ENCODE measurements at regions not wholly inside any gene's neighbourhood (a gene's known extent, or its start where the extent isn't known, plus 50 kb on each side); places are given as distances from the start of the nearest gene placed in this dataset.
"Not testable (repeated sequence)": the region's sequence is repeated elsewhere in the genome, so short reads cannot be mapped to it uniquely, and the experiment has no call there.

DNA sequence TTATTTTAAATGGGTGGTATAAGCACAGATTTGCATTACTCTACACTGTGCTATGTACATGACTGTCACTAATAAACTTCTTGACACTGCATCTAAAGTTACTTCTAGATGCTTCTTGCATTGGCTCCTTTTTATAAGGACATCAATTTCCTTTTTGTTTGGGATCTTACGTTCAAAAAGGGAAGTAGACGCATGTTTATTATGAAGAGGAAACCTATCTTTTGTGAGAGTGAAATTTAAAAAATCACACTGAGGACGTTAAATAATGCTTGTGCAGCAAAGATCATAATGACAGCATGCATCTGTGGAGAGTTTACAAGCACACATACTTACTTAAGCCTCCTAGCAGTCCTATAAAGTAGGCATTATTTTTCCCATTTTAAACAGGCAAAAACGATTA lies 479.5 kb downstream of the CD83 start:
- TF ChIP-seq, protein P1, sequence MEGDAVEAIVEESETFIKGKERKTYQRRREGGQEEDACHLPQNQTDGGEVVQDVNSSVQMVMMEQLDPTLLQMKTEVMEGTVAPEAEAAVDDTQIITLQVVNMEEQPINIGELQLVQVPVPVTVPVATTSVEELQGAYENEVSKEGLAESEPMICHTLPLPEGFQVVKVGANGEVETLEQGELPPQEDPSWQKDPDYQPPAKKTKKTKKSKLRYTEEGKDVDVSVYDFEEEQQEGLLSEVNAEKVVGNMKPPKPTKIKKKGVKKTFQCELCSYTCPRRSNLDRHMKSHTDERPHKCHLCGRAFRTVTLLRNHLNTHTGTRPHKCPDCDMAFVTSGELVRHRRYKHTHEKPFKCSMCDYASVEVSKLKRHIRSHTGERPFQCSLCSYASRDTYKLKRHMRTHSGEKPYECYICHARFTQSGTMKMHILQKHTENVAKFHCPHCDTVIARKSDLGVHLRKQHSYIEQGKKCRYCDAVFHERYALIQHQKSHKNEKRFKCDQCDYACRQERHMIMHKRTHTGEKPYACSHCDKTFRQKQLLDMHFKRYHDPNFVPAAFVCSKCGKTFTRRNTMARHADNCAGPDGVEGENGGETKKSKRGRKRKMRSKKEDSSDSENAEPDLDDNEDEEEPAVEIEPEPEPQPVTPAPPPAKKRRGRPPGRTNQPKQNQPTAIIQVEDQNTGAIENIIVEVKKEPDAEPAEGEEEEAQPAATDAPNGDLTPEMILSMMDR (IDR thresholded peaks at IDR 0.05) = no peak
- H3K36me3 ChIP-seq = no peaks in the 10 kb centered on the region
- H3K4me3 ChIP-seq = no peak overlapping the region
- peaks cover 0 to 5% of the 10 kb centered on the region in 2 donors for H3K9me3 ChIP-seq
- H3K27ac ChIP-seq = no peak overlapping the region
- no peak for DNase-seq (ENCODE audit: low spot score)
- no peaks in the 10 kb centered on the region for H3K27me3 ChIP-seq
- H3K4me1 ChIP-seq = no peaks in the 10 kb centered on the region

DNA sequence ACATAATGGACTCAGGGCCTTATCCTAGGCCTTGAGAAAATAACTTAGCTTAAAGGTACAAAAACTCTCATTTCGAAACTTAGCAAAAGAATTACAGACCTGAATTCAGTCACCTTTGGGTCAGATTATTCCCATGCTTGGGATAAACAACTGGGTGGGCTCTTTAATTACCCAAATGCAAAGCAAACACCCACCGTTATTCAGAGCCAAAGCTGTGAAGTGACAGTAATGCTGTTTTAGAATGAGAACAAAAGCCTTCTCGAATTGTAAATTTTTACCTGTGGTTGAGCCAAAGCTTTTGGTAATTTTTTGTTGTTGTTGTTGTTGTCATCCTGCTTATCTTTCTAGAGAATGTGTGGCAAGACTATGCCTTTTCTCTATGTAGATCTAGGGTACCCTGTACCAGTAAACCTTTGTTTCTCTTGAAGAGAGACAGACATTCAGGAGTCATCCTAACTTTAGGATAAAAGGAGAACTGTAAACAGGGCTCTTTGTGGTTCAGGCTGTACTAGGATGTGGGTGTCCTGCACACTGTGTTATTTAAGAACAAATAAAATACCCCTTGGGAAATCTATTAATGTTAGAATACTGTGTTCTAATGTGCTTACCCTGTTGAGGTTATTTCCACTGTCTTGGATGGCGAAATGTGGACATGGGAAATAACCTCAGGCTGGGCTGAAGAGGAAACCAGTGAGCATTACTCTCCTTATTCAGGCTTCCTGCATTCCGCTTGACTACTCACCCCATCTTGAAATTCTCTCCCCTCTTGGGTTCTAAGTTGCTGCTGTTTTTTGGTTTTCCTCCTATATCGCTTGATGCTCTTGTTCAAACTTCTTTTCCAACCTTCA lies 480.7 kb downstream of the CD83 start:
- H3K27me3 ChIP-seq = no peaks in the 10 kb centered on the region
- H3K9me3 ChIP-seq = peaks cover 0 to 5% of the 10 kb centered on the region in 2 donors
- TF ChIP-seq, protein P1 (IDR thresholded peaks at IDR 0.05) = no peak
- DNase-seq (ENCODE audit: low spot score) = no peak
- H3K4me1 ChIP-seq = no peaks in the 10 kb centered on the region
- no peaks in the 10 kb centered on the region for H3K36me3 ChIP-seq
- H3K27ac ChIP-seq = no peak overlapping the region
- H3K4me3 ChIP-seq = no peak overlapping the region

DNA sequence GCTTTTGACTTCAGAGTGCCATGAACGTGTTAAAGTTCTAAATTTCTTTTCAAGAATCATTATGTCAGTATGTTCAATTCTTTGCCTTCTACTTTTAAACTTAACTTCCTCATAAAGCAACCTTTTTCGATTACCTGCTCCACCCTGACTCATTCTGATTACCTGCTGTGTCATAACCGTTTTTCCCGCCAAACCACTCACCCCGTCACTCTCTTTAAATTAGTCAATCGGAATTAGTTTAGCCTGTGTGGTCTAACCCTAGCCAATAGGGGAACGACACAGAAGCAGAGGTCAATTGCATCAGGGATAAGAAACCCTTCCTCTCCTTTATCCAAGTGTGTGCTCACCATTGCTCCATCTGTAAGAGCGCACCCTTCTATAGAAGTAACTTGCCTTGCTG lies 482.7 kb downstream of the CD83 start:
- not testable (repeated sequence) for H3K27ac ChIP-seq; H3K9me3 ChIP-seq; DNase-seq (ENCODE audit: low spot score); H3K36me3 ChIP-seq; H3K27me3 ChIP-seq; H3K4me3 ChIP-seq; H3K4me1 ChIP-seq

DNA sequence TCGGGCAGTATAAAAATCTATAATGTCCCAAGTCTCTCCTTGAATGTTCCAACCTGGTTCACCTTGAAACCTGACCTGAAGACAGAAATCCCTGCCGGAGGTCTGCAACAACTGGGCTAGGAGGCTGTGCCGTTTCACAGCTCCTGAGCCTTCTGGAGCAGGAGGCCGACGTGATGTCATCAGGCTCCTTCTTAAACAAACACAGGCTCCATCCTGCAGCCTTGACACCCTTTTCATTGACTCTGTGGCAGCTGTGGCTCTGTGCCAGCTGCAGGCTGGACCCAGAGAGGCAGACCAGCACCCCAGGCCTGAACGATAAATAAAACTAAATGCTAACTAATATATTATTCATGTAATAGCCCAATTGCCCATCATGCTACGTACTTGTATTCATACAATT lies 483.9 kb downstream of the CD83 start:
- H3K9me3 ChIP-seq = peaks cover 0 to 2% of the 10 kb centered on the region in 2 donors
- no peaks in the 10 kb centered on the region for H3K4me1 ChIP-seq
- H3K27me3 ChIP-seq = no peaks in the 10 kb centered on the region
- no peak overlapping the region for H3K27ac ChIP-seq
- no peak for DNase-seq (ENCODE audit: low spot score)
- no peaks in the 10 kb centered on the region for H3K36me3 ChIP-seq
- H3K4me3 ChIP-seq = no peak overlapping the region
- TF ChIP-seq, protein P1 (IDR thresholded peaks at IDR 0.05) = no peak

DNA sequence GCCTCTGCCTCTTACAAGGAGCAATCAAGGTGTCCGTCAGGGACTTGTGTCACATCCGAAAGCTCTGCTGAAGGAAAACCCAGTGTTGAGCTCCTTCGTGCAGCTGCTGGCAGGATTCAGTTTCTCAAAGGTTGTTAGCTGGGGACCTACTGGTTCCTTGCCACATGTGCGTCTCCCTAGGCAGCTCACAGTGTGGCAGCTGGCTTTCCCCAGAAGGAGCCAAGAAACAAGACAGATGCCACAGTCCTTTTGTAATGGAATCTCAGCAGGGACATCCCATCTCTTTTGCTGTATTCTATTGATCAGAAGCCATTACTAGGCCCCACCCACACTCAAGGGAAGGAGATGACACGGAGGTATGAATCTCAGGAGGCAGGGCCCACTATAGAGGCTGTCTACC lies 488.8 kb downstream of the CD83 start:
- no peaks in the 10 kb centered on the region for H3K4me1 ChIP-seq
- H3K4me3 ChIP-seq = no peak overlapping the region
- no peak overlapping the region for H3K27ac ChIP-seq
- TF ChIP-seq, protein P1 (IDR thresholded peaks at IDR 0.05) = no peak
- DNase-seq (ENCODE audit: low spot score) = no peak
- H3K36me3 ChIP-seq = no peaks in the 10 kb centered on the region
- no peaks in the 10 kb centered on the region for H3K9me3 ChIP-seq
- H3K27me3 ChIP-seq = no peaks in the 10 kb centered on the region

DNA sequence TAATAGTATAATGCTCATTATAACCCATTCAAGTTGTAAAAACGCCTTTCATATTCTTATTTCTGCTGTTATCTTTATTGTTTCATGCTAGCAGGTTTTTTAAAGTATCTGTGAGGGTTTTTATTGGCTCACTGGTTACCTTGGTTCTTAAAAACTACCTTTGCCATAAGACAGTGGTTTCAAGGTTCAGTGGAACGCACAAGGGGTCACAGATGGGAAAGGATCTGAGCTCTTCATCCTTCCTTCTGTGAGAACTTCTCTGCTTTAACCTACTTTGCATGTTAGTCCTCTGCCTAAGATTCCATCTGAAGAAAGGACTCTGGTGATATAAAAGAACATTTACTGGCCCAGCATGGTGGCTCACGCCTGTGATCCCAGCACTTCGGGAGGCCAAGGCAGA lies 492.6 kb downstream of the CD83 start:
- Histone ChIP-seq H3K9me3 (no peaks in the 10 kb centered on the region), H3K27ac (no peak overlapping the region), H3K4me3 (no peak overlapping the region), H3K27me3 (no peaks in the 10 kb centered on the region), H3K36me3 (no peaks in the 10 kb centered on the region), H3K4me1 (no peaks in the 10 kb centered on the region)
- TF ChIP-seq, protein P1 (IDR thresholded peaks at IDR 0.05) = no peak
- DNase-seq (ENCODE audit: low spot score) = no peak

Data from right atrium auricular region (tissue), 2 donors.